ENCODE measurements at regions not wholly inside any gene's neighbourhood (a gene's known extent, or its start where the extent isn't known, plus 50 kb on each side); places are given as distances from the start of the nearest gene placed in this dataset.

GRCh38 chr11:97487387-97487786 lies 1097.6 kb downstream of the JRKL start:
- TF ChIP-seq CTCF (conservative IDR thresholded peaks at IDR 0.05) (no peak), EZH2 (IDR thresholded peaks at IDR 0.05; ENCODE audit: low read depth) (no peak)

Measured in PC-9 (cell line).